ENCODE measurements at regions not wholly inside any gene's neighbourhood (a gene's known extent, or its start where the extent isn't known, plus 50 kb on each side); places are given as distances from the start of the nearest gene placed in this dataset.

DNA sequence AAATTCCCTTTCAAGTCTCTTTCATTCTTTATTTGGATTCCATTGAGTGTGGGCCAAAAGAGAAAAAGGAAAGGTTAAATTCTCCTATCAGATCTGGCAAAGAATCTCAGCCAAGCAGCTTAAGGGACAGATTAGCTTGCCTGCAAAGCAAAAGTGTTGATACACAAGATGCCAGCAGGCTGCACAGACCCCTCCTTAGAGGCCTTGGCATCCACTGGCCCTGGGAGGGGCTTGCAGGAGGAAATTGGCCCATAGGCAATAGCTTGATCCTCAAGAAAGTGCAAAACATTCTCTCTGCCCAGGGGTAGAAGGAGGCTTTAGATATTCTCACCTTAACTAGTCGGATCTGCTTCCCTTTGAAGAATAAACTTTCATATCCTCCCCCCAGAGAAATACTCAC, 300.4 kb upstream of the CPEB2 start:
- H3K27ac Mint-ChIP-seq = no peak overlapping the region
- DNase-seq (ENCODE audit: low spot score) = no peak

GRCh38 chr4:14708574-14708973, 293.7 kb upstream of the CPEB2 start:
- Mint-ChIP-seq H3K9me3 (no peaks in the 10 kb centered on the region), H3K4me3 (ENCODE audit: low read depth) (no peak overlapping the region), H3K27me3 (ENCODE audit: low read depth) (no peaks in the 10 kb centered on the region), H3K27ac (no peak overlapping the region), H3K36me3 (ENCODE audit: low read depth) (no peaks in the 10 kb centered on the region), H3K4me1 (ENCODE audit: low read depth) (no peaks in the 10 kb centered on the region)
- intact Hi-C loops (cut with micrococcal nuclease) = no loop called here
- no peak for DNase-seq (ENCODE audit: low spot score)

More for the DNA sequence above, 300.4 kb upstream of the CPEB2 start:
- intact Hi-C loops (cut with micrococcal nuclease) = no loop called here
- H3K36me3 Mint-ChIP-seq (ENCODE audit: low read depth) = no peaks in the 10 kb centered on the region
- no peaks in the 10 kb centered on the region for H3K4me1 Mint-ChIP-seq (ENCODE audit: low read depth)
- no peaks in the 10 kb centered on the region for H3K27me3 Mint-ChIP-seq (ENCODE audit: low read depth)
- no peak overlapping the region for H3K4me3 Mint-ChIP-seq (ENCODE audit: low read depth)
- no peaks in the 10 kb centered on the region for H3K9me3 Mint-ChIP-seq

DNA sequence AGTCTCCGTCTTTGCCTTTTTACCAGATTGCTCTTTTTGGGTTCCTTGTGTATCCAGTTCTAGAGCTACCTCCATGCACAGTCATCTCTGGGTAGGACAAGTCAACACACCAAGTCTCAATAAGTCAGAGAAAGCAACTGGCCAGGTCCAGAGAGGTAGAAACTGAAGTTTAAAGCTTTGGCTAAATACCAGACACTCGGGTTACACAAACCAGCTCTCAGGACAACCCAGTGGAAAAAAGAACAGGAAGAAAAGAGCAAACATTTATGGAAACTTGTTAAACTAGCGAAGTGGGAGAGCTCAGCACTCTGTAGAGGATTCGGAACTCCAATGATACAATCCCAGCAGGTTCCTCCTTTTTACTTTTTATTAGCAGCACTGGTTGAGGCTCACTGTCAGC, 291.0 kb upstream of the CPEB2 start:
- Mint-ChIP-seq H3K36me3 (ENCODE audit: low read depth) (no peaks in the 10 kb centered on the region), H3K27ac (no peak overlapping the region), H3K4me3 (ENCODE audit: low read depth) (no peak overlapping the region), H3K27me3 (ENCODE audit: low read depth) (no peaks in the 10 kb centered on the region), H3K4me1 (ENCODE audit: low read depth) (no peaks in the 10 kb centered on the region), H3K9me3 (no peaks in the 10 kb centered on the region)
- intact Hi-C loops (cut with micrococcal nuclease) = no loop called here
- DNase-seq (ENCODE audit: low spot score) = no peak

GRCh38 chr4:14716691-14717090, 285.6 kb upstream of the CPEB2 start:
- intact Hi-C loops (cut with micrococcal nuclease) = no loop called here
- H3K27ac Mint-ChIP-seq = no peak overlapping the region
- no peak overlapping the region for H3K4me3 Mint-ChIP-seq (ENCODE audit: low read depth)
- H3K9me3 Mint-ChIP-seq = peaks cover 9% of the 10 kb centered on the region
- no peaks in the 10 kb centered on the region for H3K4me1 Mint-ChIP-seq (ENCODE audit: low read depth)
- DNase-seq (ENCODE audit: low spot score) = no peak
- H3K27me3 Mint-ChIP-seq (ENCODE audit: low read depth) = no peaks in the 10 kb centered on the region
- no peaks in the 10 kb centered on the region for H3K36me3 Mint-ChIP-seq (ENCODE audit: low read depth)

GRCh38 chr4:14719053-14719452, 283.2 kb upstream of the CPEB2 start:
- H3K36me3 Mint-ChIP-seq (ENCODE audit: low read depth) = no peaks in the 10 kb centered on the region
- intact Hi-C loops (cut with micrococcal nuclease) = no loop called here

DNA sequence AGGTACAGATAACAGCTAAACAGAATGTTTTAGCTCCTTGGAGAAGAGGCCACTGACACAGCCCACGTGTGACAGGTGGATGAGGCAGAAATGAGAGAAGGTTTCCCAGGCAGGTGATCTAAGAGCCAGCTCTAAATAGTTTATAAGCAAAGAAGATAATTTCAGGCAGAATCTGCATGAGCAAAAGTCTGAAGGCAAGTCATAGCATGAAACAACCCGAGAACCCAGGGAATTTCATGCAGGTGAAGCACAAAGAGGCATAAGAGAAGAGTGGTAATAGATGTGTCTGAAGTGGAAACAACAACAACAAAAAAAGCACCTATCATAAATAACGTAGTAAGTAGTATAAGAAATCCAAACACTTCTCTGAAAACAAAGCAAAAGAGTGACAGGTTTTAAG, 275.8 kb upstream of the CPEB2 start:
- Mint-ChIP-seq H3K27me3 (ENCODE audit: low read depth) (no peaks in the 10 kb centered on the region), H3K9me3 (peaks cover 3% of the 10 kb centered on the region), H3K4me3 (ENCODE audit: low read depth) (no peak overlapping the region), H3K27ac (no peak overlapping the region), H3K36me3 (ENCODE audit: low read depth) (no peaks in the 10 kb centered on the region), H3K4me1 (ENCODE audit: low read depth) (no peaks in the 10 kb centered on the region)
- intact Hi-C loops (cut with micrococcal nuclease) = no loop called here
- no peak for DNase-seq (ENCODE audit: low spot score)

More at GRCh38 chr4:14719053-14719452, 283.2 kb upstream of the CPEB2 start:
- Mint-ChIP-seq H3K27me3 (ENCODE audit: low read depth) (no peaks in the 10 kb centered on the region), H3K4me1 (ENCODE audit: low read depth) (no peaks in the 10 kb centered on the region), H3K4me3 (ENCODE audit: low read depth) (no peak overlapping the region), H3K9me3 (peaks cover 10% of the 10 kb centered on the region), H3K27ac (no peak overlapping the region)
- DNase-seq (ENCODE audit: low spot score) = no peak

- no peaks in the 10 kb centered on the region for H3K27me3 Mint-ChIP-seq (ENCODE audit: low read depth)
- no peaks in the 10 kb centered on the region for H3K9me3 Mint-ChIP-seq
- no peak overlapping the region for H3K4me3 Mint-ChIP-seq (ENCODE audit: low read depth)
- no peak for DNase-seq (ENCODE audit: low spot score)
- H3K36me3 Mint-ChIP-seq (ENCODE audit: low read depth) = no peaks in the 10 kb centered on the region
- H3K27ac Mint-ChIP-seq = no peak overlapping the region
- intact Hi-C loops (cut with micrococcal nuclease) = no loop called here
- no peaks in the 10 kb centered on the region for H3K4me1 Mint-ChIP-seq (ENCODE audit: low read depth)
Observed at GRCh38 chr4:14726877-14727361, 275.4 kb upstream of the CPEB2 start.

DNA sequence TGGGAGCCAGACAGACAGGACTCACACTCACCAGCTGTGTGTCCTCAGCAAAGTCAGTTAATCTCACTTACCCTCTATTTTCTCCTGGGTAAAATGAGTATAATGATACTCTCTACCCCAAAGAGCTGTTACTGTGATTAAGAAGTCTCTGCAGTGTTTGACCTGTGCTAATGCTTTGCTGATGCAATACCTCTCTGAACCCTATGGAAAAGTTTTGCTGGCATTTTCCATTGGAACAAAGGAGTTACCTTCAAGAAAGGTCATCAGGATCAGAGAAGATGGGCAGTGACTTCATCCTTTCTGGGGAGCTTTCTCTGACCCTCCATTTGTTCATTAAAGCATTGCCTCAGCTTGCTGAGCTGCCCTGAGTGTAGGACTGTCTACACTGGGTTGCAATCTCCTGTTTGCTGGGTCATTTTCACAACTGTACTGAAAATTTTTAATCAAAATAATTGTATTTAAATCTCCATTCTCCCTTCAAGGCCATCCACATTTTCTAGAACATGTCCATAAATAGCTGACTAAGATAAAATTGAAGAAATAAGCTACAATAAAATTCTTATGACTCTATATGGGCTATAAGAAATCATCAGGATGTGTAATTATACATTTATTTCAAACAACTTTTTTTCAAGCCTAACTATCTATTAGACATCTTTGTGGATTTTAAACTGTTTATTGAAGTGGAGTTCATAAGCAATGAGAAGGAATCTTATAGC, 272.8 kb upstream of the CPEB2 start:
- Mint-ChIP-seq H3K27me3 (ENCODE audit: low read depth) (no peaks in the 10 kb centered on the region), H3K9me3 (no peaks in the 10 kb centered on the region), H3K27ac (no peak overlapping the region), H3K4me3 (ENCODE audit: low read depth) (no peak overlapping the region), H3K36me3 (ENCODE audit: low read depth) (no peaks in the 10 kb centered on the region), H3K4me1 (ENCODE audit: low read depth) (no peaks in the 10 kb centered on the region)
- intact Hi-C loops (cut with micrococcal nuclease) = no loop called here
- no peak for DNase-seq (ENCODE audit: low spot score)

- no peaks in the 10 kb centered on the region for H3K36me3 Mint-ChIP-seq (ENCODE audit: low read depth)
- intact Hi-C loops (cut with micrococcal nuclease) = no loop called here
- H3K27me3 Mint-ChIP-seq (ENCODE audit: low read depth) = no peaks in the 10 kb centered on the region
- no peaks in the 10 kb centered on the region for H3K9me3 Mint-ChIP-seq
- no peaks in the 10 kb centered on the region for H3K4me1 Mint-ChIP-seq (ENCODE audit: low read depth)
- no peak overlapping the region for H3K27ac Mint-ChIP-seq
- no peak overlapping the region for H3K4me3 Mint-ChIP-seq (ENCODE audit: low read depth)
- no peak for DNase-seq (ENCODE audit: low spot score)
Observed at GRCh38 chr4:14742054-14742453, 260.2 kb upstream of the CPEB2 start.

DNA sequence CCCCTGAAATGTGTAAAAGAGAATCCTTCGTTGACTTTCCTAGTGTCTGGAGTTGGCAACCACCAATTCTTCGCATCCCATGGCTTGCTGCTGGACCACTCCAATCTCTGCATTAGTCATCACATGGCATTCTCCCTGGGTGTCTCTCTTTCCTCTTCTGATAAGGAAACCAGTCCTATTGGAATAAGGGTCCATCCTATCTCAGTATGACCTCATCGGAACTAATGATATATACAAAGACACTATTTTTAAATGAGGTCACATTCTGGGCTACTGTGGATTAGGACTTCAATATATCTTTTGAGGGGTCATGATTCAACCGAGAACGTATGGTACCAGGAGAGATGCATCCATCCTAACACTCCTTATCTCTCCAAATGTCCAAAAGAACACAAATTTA, 259.1 kb upstream of the CPEB2 start:
- Mint-ChIP-seq H3K9me3 (no peaks in the 10 kb centered on the region), H3K36me3 (ENCODE audit: low read depth) (no peaks in the 10 kb centered on the region), H3K27ac (no peak overlapping the region), H3K4me3 (ENCODE audit: low read depth) (no peak overlapping the region), H3K4me1 (ENCODE audit: low read depth) (no peaks in the 10 kb centered on the region), H3K27me3 (ENCODE audit: low read depth) (no peaks in the 10 kb centered on the region)
- no peak for DNase-seq (ENCODE audit: low spot score)
- intact Hi-C loops (cut with micrococcal nuclease) = no loop called here

GRCh38 chr4:14743601-14744000, 258.7 kb upstream of the CPEB2 start:
- intact Hi-C loops (cut with micrococcal nuclease) = no loop called here
- Mint-ChIP-seq H3K4me3 (ENCODE audit: low read depth) (no peak overlapping the region), H3K4me1 (ENCODE audit: low read depth) (no peaks in the 10 kb centered on the region), H3K9me3 (no peaks in the 10 kb centered on the region), H3K27me3 (ENCODE audit: low read depth) (no peaks in the 10 kb centered on the region), H3K36me3 (ENCODE audit: low read depth) (no peaks in the 10 kb centered on the region), H3K27ac (no peak overlapping the region)
- no peak for DNase-seq (ENCODE audit: low spot score)

DNA sequence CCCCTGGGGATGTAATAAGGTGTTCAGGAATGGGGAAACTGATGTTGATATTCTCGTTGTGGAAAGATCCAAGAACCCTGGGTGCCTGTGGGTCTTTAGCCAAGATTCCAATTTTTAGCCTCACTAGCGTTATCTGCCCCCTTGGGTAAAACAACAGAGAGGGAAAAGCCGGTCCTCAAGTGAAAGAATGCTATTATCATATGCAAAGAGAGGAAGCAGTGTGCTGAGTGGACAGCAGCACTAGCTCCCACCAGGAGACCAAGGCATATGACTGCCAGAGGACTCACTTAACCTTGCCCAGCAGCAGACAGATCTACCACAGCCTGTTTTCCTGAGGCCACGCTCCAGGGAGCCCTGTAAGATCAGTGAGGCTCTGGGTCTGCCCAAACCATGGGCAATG, 257.9 kb upstream of the CPEB2 start:
- intact Hi-C loops (cut with micrococcal nuclease) = no loop called here
- DNase-seq (ENCODE audit: low spot score) = no peak
- Mint-ChIP-seq H3K27ac (no peak overlapping the region), H3K27me3 (ENCODE audit: low read depth) (no peaks in the 10 kb centered on the region), H3K9me3 (no peaks in the 10 kb centered on the region), H3K4me1 (ENCODE audit: low read depth) (no peaks in the 10 kb centered on the region), H3K4me3 (ENCODE audit: low read depth) (no peak overlapping the region), H3K36me3 (ENCODE audit: low read depth) (no peaks in the 10 kb centered on the region)

- H3K4me3 Mint-ChIP-seq (ENCODE audit: low read depth) = no peak overlapping the region
- peaks cover 32% of the 10 kb centered on the region for H3K9me3 Mint-ChIP-seq
- no peaks in the 10 kb centered on the region for H3K36me3 Mint-ChIP-seq (ENCODE audit: low read depth)
- H3K27me3 Mint-ChIP-seq (ENCODE audit: low read depth) = no peaks in the 10 kb centered on the region
- no peaks in the 10 kb centered on the region for H3K4me1 Mint-ChIP-seq (ENCODE audit: low read depth)
- H3K27ac Mint-ChIP-seq = no peak overlapping the region
- intact Hi-C loops (cut with micrococcal nuclease) = no loop called here
- no peak for DNase-seq (ENCODE audit: low spot score)
Observed at GRCh38 chr4:14749910-14750309, 252.4 kb upstream of the CPEB2 start.
